ENCODE measurements at regions not wholly inside any gene's neighbourhood (a gene's known extent, or its start where the extent isn't known, plus 50 kb on each side); places are given as distances from the start of the nearest gene placed in this dataset.
"Not testable (repeated sequence)": the region's sequence is repeated elsewhere in the genome, so short reads cannot be mapped to it uniquely, and the experiment has no call there.

DNA sequence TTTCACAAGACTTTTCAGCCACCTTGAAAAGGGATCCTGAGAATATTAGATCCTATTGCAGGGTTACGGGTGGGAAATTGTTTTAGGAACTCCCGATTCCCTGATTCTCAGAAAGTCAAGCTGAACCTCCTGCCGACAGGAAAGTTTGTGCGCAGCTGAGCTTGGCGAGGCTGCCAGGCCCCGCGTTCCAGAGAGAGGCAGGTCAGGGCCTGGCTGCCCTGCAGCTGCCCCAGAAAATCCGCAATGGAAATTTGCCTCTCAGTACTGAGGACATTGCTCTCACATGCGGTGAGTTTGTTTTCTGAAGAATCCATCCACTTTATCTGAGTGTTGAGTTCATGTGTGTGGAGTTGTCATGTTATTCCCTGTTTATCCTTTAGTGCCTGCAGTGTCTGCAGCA lies 144.2 kb downstream of the RTP5 start:
- no peak overlapping the region for H3K27ac ChIP-seq (replicated peaks)
- TF ChIP-seq REST (IDR thresholded peaks at IDR 0.05; ENCODE audit: insufficient replicate concordance, low read depth) (no peak), GABPA (IDR thresholded peaks at IDR 0.05; ENCODE audit: low read depth) (no peak), SPI1 (IDR thresholded peaks at IDR 0.05; ENCODE audit: borderline replicate concordance, low read depth) (no peak)

DNA sequence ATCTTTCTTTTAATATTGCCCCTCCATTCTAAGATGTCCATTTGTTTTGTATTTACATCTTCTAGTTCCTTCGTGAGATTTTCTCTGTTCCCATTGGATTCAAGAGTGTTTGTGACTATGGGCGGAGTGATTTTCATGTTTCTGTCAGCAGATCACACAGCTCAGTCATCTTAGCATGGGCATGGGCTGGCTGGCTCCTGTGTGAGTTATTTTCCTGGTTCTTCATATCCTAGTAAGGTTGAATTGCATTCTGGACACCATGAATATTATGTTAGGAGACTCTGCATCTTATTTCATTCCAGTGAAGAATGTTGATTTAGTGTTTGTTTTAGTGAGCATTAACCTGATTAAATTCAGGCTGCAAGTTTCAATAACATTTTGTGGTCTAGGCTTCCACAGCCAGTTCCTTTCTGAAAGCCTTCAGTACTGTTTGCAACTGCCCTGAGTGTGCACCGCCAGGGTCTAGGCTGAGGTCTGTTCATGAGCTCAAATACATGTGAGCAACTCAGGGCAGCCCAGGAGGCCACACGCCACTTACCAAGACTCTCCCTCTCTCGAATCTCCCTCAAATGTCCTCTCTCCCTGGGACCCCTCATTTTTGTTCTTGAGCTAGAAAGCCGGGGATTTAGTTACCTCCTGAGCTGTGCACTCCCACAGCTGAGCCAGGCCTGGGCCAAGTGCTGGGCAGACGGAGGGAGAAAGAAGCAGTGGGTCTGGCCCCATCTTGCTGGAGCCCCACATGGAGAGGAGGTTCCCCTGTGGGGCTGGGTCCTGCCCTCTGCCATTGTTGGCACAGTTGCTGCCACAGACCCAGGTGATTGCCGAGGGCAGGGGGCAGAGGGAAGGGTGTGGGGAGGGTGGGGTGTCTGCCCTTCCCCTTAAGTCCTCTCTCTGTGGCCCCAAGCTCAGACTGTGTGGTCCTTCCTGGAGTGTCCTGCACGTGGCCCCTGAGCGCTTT lies 145.9 kb downstream of the RTP5 start:
- DNase-seq (ENCODE audit: low read depth in 1 of 2, low spot score in 1 of 2): no peak
- TF ChIP-seq REST (IDR thresholded peaks at IDR 0.05; ENCODE audit: insufficient replicate concordance, low read depth) (no peak), GABPA (IDR thresholded peaks at IDR 0.05; ENCODE audit: low read depth) (no peak), POLR2AphosphoS5 (IDR thresholded peaks at IDR 0.05; ENCODE audit: low read depth) (no peak), SPI1 (IDR thresholded peaks at IDR 0.05; ENCODE audit: borderline replicate concordance, low read depth) (no peak)
- TF ChIP-seq, protein P1, sequence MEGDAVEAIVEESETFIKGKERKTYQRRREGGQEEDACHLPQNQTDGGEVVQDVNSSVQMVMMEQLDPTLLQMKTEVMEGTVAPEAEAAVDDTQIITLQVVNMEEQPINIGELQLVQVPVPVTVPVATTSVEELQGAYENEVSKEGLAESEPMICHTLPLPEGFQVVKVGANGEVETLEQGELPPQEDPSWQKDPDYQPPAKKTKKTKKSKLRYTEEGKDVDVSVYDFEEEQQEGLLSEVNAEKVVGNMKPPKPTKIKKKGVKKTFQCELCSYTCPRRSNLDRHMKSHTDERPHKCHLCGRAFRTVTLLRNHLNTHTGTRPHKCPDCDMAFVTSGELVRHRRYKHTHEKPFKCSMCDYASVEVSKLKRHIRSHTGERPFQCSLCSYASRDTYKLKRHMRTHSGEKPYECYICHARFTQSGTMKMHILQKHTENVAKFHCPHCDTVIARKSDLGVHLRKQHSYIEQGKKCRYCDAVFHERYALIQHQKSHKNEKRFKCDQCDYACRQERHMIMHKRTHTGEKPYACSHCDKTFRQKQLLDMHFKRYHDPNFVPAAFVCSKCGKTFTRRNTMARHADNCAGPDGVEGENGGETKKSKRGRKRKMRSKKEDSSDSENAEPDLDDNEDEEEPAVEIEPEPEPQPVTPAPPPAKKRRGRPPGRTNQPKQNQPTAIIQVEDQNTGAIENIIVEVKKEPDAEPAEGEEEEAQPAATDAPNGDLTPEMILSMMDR (IDR thresholded peaks at IDR 0.05; ENCODE audit: insufficient read depth, low read length): no peak
- Histone ChIP-seq H3K27me3 (ENCODE audit: insufficient read depth, poor library complexity, severe bottlenecking) (peaks cover 4% of the 10 kb centered on the region), H3K27ac (replicated peaks) (no peak overlapping the region), H3K4me3 (replicated peaks; ENCODE audit: insufficient read depth, low read length) (no peak overlapping the region)

More for the DNA sequence above, 144.2 kb downstream of the RTP5 start:
- DNase-seq (ENCODE audit: low read depth in 1 of 2, low spot score in 1 of 2): no peak
- Histone ChIP-seq H3K4me3 (replicated peaks; ENCODE audit: insufficient read depth, low read length) (no peak overlapping the region), H3K27me3 (ENCODE audit: insufficient read depth, poor library complexity, severe bottlenecking) (no peaks in the 10 kb centered on the region)

- TF ChIP-seq POLR2AphosphoS5 (IDR thresholded peaks at IDR 0.05; ENCODE audit: low read depth) (no peak), SPI1 (IDR thresholded peaks at IDR 0.05; ENCODE audit: borderline replicate concordance, low read depth) (no peak), REST (IDR thresholded peaks at IDR 0.05; ENCODE audit: insufficient replicate concordance, low read depth) (no peak), GABPA (IDR thresholded peaks at IDR 0.05; ENCODE audit: low read depth) (no peak)
- TF ChIP-seq, protein P1 (IDR thresholded peaks at IDR 0.05; ENCODE audit: insufficient read depth, low read length): no peak
- no peak overlapping the region for H3K27ac ChIP-seq (replicated peaks)
- no peak overlapping the region for H3K4me3 ChIP-seq (replicated peaks; ENCODE audit: insufficient read depth, low read length)
- DNase-seq (ENCODE audit: low read depth in 1 of 2, low spot score in 1 of 2): no peak
- peaks cover 5% of the 10 kb centered on the region for H3K27me3 ChIP-seq (ENCODE audit: insufficient read depth, poor library complexity, severe bottlenecking)
Observed at GRCh38 chr2:242017086-242017485, 147.6 kb downstream of the RTP5 start.

GRCh38 chr2:242018416-242018815 lies 148.9 kb downstream of the RTP5 start:
- DNase-seq (ENCODE audit: low read depth in 1 of 2, low spot score in 1 of 2); H3K4me3 ChIP-seq (replicated peaks; ENCODE audit: insufficient read depth, low read length); H3K27ac ChIP-seq (replicated peaks): not testable (repeated sequence)
- peaks cover 12% of the 10 kb centered on the region for H3K27me3 ChIP-seq (ENCODE audit: insufficient read depth, poor library complexity, severe bottlenecking)
